Fibroblast of lung (primary cell): ENCODE measurements at regions not wholly inside any gene's neighbourhood (a gene's known extent, or its start where the extent isn't known, plus 50 kb on each side); places are given as distances from the start of the nearest gene placed in this dataset.

ENCODE experiments used
- EZH2 ChIP-seq: IDR thresholded peaks from 2 replicates; pipeline ENCODE4 v1.5.1; 2012; ENCODE audit warnings: low read length, control low read depth, mild to moderate bottlenecking; ENCODE audit errors: missing control alignments
- TF ChIP-seq, protein P1 (sequence below), 2 donors: IDR thresholded peaks in 1 of 2; conservative IDR thresholded peaks in 1 of 2; 1 replicate in 1 of 2; 2 replicates in 1 of 2; pipeline ENCODE4 v1.5.1; 2011 to 2012; ENCODE audit warnings: low read length in 2 of 2, control low read depth in 1 of 2, inconsistent platforms in 1 of 2, low read depth in 1 of 2, mild to moderate bottlenecking in 1 of 2

DNA sequence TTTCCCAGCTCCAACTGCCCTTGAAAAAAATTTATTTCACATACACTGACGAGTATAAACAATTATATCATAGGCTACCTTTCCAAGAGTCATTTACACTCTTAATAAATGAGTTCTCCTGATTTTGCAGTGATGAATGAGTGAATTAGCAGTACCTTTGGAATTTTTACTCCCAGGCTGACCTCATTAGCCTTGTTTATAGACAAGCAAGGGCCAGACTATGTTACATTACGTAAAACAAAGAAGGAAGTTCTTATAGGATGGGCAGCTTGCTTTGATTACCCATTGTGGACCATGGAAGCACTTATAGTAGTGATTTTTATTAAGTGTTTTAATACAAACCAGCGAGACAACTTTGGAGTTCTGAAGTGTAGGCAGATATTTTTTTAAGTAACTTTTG, 112.9 kb upstream of the C1QTNF7 start:
- TF ChIP-seq, protein P1, sequence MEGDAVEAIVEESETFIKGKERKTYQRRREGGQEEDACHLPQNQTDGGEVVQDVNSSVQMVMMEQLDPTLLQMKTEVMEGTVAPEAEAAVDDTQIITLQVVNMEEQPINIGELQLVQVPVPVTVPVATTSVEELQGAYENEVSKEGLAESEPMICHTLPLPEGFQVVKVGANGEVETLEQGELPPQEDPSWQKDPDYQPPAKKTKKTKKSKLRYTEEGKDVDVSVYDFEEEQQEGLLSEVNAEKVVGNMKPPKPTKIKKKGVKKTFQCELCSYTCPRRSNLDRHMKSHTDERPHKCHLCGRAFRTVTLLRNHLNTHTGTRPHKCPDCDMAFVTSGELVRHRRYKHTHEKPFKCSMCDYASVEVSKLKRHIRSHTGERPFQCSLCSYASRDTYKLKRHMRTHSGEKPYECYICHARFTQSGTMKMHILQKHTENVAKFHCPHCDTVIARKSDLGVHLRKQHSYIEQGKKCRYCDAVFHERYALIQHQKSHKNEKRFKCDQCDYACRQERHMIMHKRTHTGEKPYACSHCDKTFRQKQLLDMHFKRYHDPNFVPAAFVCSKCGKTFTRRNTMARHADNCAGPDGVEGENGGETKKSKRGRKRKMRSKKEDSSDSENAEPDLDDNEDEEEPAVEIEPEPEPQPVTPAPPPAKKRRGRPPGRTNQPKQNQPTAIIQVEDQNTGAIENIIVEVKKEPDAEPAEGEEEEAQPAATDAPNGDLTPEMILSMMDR (conservative IDR thresholded peaks at IDR 0.05 in 1 of 2, IDR thresholded peaks at IDR 0.05 in 1 of 2; ENCODE audit: low read depth in 1 of 2, low read length in 2 of 2): no peak
- no peak for TF ChIP-seq EZH2
